C1 segment of cervical spinal cord (tissue), 14 donors: ENCODE measurements at regions not wholly inside any gene's neighbourhood (a gene's known extent, or its start where the extent isn't known, plus 50 kb on each side); places are given as distances from the start of the nearest gene placed in this dataset.

Source experiments
- DNase-seq, 14 donors: peaks; one replicate each; lab custom pipeline; 2025; lab: John Stamatoyannopoulos, UW

DNA sequence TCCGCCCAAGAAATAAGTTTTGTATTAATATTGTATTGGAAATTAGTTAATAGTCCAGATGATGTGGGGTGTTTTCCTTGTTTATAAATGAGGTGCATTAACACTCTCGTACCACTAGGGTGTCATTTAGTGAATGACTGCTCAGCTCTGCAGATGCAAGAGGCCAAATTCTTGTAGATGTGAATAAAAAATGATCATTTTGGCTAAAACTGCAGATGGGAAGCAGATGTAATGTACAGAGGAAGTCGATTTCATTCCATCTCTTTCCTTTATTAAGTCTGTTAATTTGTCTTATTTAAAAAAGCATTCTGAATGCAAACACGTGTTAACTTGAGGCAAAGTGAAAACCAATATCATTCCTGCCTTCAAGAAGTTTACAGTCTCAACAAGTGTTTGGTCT is 108.1 kb downstream of the DHX15 start:
- no peak for DNase-seq

DNA sequence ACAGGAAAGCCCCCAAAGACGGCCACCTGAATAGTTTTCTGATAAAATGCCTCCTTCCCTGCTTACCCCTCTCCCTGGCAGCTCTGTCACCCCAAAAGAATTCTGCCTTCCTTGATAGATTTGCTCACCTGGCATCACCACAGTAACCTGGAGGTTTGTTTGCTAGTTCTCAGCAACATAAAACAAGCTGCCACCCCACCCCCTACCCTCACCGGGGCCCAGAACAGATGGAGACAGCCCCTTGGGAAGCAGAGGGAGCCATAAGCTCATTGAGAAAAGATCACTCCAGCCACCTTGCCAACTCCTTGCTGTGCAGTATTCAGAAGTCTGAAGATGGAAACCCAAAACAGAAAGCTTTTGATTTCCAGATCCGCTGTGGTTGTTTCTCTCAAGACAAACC is 108.6 kb downstream of the DHX15 start:
- DNase-seq, result no peak

DNA sequence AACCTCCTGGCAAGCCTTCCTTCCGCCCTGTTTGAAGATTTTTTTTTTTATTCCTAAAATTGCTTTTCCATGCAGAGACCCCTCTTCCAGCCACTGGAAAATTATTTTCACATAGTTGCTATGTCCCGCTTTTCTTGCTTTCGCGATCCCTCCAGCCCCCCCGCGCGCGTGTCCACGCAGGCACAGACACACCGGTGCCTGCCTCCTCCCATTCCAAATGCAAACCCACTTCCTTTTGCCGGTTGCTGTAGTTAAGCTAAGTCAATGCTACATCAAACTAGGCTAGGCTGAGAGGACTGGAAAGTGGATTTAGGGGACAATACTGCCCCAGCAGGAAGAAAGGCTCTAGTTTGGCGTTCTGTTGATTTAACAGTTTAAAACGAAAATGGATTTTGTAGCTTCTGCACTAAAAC is 111.0 kb downstream of the DHX15 start:
- peak in 4 of 14 donors; percentile 26 to 70 (median 32) for DNase-seq

DNA sequence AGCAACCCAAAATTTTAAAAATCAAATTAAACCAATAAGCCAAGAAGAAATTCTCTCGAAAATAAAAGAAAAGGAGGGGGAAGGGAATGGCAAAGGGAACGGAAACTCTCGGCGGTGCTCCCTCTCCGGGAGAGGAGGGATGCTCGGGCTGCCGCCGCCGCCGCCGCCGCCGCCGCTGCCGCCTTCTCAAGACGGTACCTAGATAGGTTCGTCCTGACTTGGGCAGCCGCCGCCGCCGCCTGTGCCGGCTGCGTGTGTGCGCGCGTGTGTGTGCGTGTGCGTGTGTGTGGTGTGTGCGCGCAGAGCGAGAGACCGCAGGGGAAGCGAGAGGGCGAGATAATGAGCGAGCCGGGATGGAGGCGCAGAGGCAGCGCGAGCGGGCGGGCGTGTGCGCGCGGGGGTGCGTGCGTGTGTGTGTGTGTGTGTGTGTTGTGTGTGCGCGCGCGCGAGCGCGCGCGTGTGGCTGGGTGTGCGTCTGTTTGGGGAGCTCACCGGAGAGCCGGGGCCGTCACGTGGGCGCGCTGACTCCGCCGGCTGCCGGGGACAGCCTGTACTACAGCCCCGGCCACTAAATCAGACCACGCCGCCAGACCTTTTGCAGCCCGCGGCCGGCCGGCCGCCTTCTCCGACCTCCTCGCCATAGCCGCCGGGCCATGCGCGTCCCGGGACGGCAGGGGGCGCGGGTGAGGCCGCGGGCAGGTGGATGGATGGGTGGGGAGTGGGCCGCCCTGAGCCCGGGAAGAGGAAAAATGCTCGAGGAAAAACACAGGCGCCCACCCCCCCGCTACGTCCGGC is 111.6 kb downstream of the DHX15 start:
- DNase-seq, result peak; percentile 20 to 93 (median 55)

DNA sequence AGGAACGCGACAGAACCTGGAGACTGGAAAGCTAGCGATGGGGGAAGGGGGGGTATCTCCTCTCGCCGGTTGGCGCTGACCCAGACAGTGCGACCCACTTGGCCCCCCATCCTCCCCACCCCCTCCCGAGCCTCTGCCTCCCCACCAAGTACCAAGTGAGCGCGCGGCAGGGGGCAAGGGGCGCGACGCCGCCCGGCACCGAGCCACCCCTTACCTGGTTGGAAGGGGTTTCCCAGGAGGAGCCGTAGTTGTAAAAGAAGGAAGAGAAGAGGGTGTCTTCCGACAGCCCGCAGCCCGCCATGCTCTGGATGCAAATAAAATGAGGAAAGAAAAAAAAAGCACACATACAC is 112.2 kb downstream of the DHX15 start:
- DNase-seq, result peak in 3 of 14 donors; percentile 3 to 41 (median 13)

DNA sequence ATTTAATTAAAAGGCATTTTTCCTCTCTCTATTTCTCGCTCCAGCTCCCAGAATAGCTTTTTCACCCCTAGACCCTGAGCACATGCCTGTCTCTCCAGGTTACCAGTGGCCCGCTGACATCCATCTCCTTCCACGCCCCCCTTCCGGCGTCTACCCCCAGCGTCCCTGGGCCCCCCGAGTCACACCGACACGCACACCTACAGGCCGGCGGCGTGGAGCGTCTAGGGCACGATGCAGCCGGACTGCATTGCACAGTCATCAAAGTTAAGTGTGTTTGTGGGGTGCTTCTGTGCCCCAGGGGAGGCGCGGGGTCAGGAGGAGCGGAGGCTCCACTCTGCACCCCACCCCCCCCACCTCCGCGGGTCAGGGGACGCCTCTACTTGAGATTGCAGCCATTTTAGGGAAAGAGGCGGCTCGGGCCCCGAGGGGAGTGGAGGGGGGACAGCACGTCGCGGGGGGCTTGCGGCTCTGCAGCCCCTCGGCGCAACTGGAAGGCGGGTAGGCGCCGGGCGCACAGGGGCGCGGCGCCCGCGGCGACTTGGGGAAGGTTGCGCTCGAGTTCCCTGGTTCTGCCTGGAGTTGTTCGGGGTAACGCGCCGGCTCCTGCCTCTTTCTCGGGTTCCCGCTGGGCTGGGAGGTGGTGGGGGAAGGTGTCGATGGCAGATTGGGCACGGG is 112.7 kb downstream of the DHX15 start:
- DNase-seq, result peak in 2 of 14 donors; percentile 21 to 36

DNA sequence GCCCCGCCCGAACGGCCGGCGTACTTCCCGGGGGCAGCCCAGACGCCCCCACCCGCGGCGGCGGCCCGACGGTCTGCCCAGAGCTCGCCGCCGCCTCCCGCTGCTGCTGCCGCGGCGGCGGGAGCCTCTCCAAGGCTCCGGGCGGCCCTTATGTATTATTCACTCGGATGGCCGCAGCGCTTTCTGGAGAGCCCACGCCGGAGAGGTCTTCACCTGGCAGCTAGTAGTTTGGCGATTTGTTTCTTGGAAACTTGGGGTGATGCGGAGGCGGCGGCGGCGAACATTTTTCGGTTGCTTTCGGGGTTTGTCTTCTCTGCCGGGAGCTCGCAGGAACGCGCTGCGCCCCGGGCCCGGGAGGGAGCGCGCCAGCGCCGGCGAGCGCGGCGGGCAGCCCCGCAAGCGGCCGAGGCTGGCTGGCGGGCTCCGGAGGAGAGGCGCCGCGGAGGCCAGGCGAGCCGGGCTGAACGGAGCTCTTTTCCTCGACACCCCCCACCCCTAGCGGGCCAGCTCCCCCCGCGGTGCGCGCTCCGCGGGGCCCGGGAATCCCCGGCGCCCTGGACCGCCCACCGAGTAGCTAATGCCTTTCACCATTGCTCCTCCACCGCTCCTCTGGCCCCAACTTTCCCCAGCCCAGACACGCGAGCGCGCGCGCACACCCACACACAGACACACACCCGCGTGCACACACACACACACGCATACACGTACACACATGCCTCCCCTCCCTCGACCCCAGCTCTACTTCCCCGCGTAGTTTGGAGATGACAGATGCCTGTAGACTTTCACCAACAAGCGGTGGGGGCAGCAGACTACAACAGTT is 113.5 kb downstream of the DHX15 start:
- DNase-seq, result peak in 8 of 14 donors; percentile 11 to 41 (median 30)

DNA sequence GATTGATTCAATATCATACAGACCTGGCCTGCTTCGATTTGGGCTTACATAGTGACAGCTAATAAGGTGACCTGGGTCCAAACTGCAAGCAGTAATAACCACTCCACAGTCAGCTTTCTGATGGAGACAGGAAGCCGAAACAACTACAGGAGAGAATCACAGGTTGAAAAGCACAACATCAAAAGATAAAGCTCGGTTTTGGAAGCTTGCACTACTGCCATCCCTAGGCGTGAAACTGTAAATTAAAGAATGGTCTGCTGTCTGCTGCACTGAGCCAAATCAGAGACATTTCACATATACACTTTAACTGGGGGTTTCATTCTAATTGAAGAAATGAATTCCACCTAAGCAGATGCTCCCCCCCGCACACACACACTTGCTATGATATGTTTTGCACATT is 116.3 kb downstream of the DHX15 start:
- DNase-seq, result peak in 1 of 14 donors; percentile 29

DNA sequence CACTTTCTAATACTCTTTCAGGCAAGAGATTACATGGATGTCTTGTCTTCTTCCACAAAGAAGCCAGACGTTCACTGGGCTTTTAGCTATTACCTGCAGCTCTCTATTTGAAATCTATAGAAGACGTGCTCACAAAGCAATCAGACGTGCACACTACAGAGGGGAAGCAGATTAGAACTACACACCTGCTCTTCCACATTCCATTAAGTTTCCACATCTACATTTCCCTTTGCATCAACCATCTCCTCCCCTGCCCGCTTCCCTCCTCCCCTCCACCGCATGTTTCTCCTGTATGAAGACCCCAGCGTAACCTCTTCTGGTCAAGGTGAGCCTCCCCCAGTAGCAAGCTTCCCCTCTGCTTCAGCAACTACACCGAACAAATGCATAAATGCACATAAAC is 119.8 kb downstream of the DHX15 start:
- DNase-seq, result no peak

DNA sequence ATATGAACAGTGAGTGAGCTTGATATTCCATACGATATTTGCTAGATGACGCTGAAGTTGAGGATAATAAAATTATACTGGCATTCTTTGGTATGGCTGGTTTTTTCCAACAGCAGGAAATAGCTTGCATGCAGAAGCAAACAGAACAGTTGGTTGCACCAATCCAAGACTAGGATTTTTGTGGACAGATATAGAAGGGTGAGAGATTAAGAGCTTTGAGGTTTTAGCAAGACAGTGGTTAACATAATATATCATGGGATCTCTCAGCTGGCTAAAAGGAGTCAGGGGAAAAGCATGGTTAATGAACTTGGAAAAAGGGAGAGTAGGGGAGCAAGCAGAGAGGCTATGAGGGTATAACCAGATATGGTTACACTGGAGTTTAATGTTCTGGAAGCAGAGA is 127.9 kb downstream of the DHX15 start:
- DNase-seq, result no peak

DNA sequence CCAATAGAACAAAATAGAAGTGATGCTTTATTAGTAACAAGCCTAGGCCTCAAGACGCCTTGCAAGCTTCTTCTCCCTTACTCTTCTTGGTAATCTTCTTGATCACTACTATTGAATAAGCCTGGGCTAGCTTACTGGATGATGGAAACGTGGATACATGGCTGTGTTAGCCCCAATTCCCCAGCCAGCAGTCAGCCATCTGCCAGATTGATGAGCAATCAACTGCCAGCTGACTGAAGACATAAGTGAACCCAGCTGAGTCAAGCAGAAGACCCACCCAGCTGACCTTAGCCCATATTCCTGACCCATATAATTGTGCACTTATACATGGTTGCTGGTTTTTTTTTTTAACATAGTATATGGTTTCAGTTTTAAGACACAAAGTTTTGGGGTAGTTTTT is 130.4 kb downstream of the DHX15 start:
- no peak for DNase-seq

DNA sequence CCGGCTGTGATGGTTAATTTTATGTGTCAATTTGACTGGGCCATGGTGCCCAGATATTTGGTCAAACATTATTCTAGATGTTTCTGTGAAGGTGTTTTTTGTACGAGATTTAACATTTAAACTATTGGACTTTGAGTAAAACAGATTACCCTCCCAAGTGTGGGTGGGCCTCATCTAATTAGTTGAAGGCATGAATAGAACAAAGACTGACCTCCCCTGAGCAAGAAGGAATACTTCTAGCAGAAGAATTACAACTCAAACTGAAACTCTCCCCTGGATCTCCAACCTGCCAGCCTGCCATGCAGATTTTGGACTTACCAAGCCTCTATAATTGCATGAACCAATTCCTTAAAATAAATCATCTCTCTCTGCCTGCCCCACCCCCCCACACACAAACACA is 132.5 kb downstream of the DHX15 start:
- DNase-seq, result no peak

DNA sequence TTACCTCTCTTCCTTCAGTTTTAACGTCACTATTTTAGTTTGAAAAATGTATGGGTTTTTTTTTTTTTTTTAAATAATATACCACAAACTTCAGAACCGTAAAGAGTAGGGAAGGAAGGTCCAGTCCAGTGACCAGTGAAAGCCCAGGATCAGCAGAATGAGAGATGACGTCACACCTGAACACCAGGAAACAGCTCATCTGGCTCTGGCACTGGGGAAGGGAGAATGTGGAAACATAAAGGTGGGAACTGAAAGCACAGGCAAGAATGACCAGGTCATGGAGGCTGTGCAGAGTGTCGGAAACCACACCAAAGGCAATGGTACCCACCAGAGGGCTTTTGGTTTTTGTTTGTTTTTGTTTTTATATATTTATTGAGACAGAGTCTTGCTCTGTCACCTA is 141.2 kb downstream of the DHX15 start:
- no peak for DNase-seq

DNA sequence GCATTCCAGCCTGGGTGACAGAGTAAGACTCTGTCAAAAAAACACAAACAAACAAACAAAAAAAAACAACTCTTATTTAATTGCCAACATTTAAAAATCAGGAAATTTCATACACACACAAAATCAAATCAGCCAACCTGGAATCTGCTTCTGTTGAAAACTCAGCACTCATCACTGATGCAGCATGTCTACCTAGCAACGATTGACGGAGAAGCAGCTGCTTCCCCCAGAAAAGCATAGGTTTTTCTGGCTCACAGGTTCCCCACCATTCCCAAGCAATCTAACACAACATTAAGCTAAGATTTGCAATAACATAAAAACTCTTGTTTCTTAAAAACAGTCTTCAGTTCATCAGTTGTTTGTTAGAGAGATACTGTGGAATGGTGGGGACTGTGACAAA is 143.6 kb downstream of the DHX15 start:
- DNase-seq, result no peak

DNA sequence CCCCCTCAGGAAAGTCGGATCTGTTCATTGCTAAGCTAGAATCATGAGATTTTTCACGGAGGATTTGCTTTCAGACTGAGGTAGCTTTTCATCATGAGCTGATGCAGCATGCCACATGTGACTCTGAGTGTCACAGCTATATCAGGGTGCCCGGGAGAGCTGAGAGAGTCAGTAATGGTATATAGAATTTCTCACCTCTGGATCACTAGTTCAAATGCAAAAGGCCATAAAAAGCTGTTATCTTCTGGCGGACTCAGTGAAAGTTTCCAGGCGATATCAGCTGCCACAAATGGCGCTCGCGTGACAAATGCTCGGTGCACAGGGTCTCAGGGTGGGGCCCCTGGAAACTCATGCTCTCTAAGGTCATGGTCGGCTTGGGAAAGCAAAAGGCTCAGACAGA is 150.1 kb downstream of the DHX15 start:
- peak in 1 of 14 donors; percentile 11 for DNase-seq

DNA sequence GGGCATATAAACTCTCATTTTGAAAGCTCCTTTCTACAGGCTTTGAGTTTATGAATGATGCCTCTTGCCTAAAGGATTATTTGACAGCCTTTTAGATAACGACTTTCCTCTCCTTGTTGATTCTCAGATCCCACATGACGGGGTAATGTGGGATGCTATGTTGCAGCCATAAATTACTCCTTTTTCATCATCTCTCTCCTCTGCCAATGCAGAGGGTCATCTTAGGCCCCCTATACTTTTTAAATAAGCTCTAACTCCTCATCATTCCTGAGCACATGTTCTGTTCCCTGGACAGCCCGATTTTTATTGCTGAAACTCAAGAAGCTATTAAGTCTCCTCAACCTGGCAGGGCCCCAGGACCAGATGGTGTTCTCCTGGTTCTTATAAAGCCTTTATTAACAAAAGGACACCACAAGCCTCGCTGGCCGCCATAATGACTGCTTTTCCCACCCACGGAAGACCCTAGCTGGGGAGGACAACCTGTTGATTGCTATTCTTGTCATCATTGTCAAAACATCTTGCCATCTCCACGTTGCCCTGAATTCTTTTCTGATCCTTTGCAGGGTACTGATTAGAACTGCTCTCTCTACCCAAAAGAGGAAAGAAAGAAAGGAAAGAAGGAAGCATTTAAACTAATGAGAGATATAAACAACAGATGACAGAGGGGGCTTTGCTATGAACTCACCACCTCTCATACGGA is 150.7 kb downstream of the DHX15 start:
- peak in 1 of 14 donors; percentile 20 for DNase-seq

DNA sequence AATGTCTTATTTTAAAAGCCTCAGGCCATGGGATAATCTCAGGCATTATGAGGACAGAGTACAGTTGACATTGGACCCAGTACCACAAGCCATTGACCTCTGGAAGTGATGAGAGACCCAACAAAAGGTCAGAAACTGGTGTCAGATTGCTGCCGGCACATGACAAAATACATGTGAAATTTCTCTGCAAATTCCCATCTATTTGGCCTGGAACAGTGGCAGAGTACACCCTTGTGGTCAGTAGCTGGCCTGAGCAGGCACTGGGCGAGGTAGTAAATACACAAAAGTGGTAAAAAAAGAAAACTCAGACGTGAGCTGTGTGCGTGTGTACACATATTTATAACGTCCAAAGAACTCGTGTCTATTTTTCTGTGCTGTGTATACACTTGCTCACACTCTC is 155.5 kb downstream of the DHX15 start:
- no peak for DNase-seq

DNA sequence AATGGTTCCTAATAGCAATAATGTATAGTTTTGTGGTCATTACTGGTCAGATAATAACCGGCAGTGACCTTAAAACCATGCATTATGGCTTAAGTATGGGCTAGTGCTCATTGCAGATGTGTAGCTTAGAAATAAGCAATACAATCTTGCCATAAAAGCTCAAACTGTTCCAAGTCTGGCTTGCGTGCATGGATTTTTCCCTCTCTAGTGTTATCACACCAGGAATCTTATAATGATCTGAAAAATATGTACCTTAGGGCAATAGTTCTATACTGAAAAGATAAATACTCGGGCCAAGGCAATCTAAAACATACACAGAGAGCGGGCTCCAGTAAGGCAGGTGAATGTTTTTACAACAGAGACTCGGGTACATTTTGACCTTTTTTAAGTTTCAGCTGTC is 157.8 kb downstream of the DHX15 start:
- no peak for DNase-seq

DNA sequence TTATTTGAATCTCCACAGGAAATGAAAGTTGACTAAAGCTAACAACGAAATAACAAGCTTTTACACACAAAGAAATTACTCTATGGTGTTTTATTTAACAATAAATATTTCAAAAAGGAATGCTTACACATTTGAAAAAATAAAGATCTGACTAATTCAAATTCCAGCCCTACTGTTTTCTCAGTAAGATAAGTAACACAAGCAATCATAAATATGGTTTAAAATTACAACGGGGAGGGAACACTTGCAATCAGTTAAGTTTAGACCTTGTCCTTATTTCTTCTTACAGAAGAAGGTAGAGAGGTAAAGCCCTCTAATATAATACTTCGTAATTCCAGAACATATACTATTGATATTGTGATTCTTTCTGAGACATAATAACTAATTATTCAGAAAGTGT is 158.5 kb downstream of the DHX15 start:
- no peak for DNase-seq

DNA sequence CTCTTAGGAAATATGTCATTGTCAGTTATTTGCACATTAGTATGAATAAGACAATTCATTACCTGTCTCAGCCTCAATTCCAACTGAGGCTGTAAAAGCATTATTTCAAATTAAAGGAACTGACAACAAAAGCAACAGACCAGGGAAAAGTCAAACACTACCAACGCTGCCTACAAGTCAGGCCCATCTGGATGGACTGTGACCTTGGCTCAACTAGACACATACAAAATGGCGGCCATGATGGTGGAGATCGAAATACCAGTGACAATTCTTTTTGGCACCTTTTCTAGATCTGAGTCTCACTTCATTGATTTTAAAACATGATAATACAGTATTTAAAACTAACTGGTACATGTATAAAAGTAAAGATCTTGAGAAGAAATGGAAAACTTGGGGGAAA is 160.7 kb downstream of the DHX15 start:
- no peak for DNase-seq

DNA sequence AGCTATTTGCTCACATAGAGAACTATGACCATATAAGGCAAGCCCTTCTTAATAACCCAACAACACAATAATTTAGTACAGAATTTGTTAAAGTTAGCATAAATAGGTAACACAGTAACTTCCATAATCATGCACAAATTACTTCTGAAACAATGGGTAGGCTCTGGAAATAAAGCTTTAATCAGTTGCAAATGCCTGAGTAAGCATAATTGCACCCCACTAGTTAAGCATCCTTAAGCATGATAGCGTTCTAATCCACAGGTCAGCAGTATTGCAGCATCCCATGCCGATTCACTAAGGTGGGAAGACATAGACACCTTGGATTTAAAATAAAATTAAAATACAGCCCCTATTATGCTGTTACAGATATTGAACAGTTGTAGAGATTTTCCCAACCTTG is 161.7 kb downstream of the DHX15 start:
- DNase-seq, result no peak
